GM18520 (cell line): ENCODE measurements at regions not wholly inside any gene's neighbourhood (a gene's known extent, or its start where the extent isn't known, plus 50 kb on each side); places are given as distances from the start of the nearest gene placed in this dataset.

ENCODE experiments used
- ATAC-seq: cut with Tn5 transposase; IDR thresholded peaks from one replicate; pipeline ENCODE4 v1.9.1; 2021; ENCODE audit not compliant: unreplicated experiment

- no peak for ATAC-seq
Measured at GRCh38 chr13:50191004-50191403, 175.8 kb downstream of the KCNRG start.

- ATAC-seq, result no peak
Measured at GRCh38 chr13:50192272-50192813, 177.1 kb downstream of the KCNRG start.

- no peak for ATAC-seq
Measured at GRCh38 chr13:50195045-50195444, 179.8 kb downstream of the KCNRG start.

- ATAC-seq, result no peak
Measured at GRCh38 chr13:50196118-50196517, 180.9 kb downstream of the KCNRG start.

GRCh38 chr13:50197705-50198104 is 182.5 kb downstream of the KCNRG start:
- no peak for ATAC-seq

GRCh38 chr13:50198508-50198907 is 183.3 kb downstream of the KCNRG start:
- ATAC-seq, result no peak

- ATAC-seq, result no peak
Measured at GRCh38 chr13:50200569-50200968, 185.3 kb downstream of the KCNRG start.

GRCh38 chr13:50200988-50201387 is 185.7 kb downstream of the KCNRG start:
- ATAC-seq, result no peak

- ATAC-seq, result no peak
Measured at GRCh38 chr13:50202485-50202884, 187.2 kb downstream of the KCNRG start.

GRCh38 chr13:50203256-50203941 is 188.2 kb downstream of the KCNRG start:
- ATAC-seq, result no peak

- no peak for ATAC-seq
Measured at GRCh38 chr13:50205581-50205980, 190.3 kb downstream of the KCNRG start.

- no peak for ATAC-seq
Measured at GRCh38 chr13:50208826-50209335, 193.6 kb downstream of the KCNRG start.

GRCh38 chr13:50209631-50210030 is 194.4 kb downstream of the KCNRG start:
- no peak for ATAC-seq

GRCh38 chr13:50213526-50213925 is 198.3 kb downstream of the KCNRG start:
- ATAC-seq, result no peak

GRCh38 chr13:50214514-50214913 is 199.3 kb downstream of the KCNRG start:
- no peak for ATAC-seq

GRCh38 chr13:50215399-50215798 is 200.2 kb downstream of the KCNRG start:
- ATAC-seq, result no peak

GRCh38 chr13:50219743-50220142 is 204.5 kb downstream of the KCNRG start:
- ATAC-seq, result no peak

- ATAC-seq, result no peak
Measured at GRCh38 chr13:50220938-50221337, 205.7 kb downstream of the KCNRG start.

GRCh38 chr13:50222569-50223332 is 207.5 kb downstream of the KCNRG start:
- peak; percentile 35 for ATAC-seq

GRCh38 chr13:50224534-50224933 is 209.3 kb downstream of the KCNRG start:
- peak; percentile 61 for ATAC-seq

- no peak for ATAC-seq
Measured at GRCh38 chr13:50225193-50226155, 210.2 kb downstream of the KCNRG start.
